HepG2 (cell line): ENCODE measurements at regions not wholly inside any gene's neighbourhood (a gene's known extent, or its start where the extent isn't known, plus 50 kb on each side); places are given as distances from the start of the nearest gene placed in this dataset.

Source experiments
- FOXK2 ChIP-seq: fragments of 450-650 bp; IDR thresholded peaks from 2 replicates; pipeline ENCODE4 v1.6.1; 2016
- JUND ChIP-seq: sonication (generic); formaldehyde crosslinking; IDR thresholded peaks from 2 replicates; pipeline ENCODE4 v1.8.0; 2022; ENCODE audit warnings: mild to moderate bottlenecking, missing genetic modification reagents
- MXI1 ChIP-seq: IDR thresholded peaks from 3 replicates; pipeline ENCODE4 v1.6.1; 2012; ENCODE audit warnings: low read depth, low read length, inconsistent platforms, borderline replicate concordance
- ZNF124 ChIP-seq: sonication (generic); formaldehyde crosslinking; IDR thresholded peaks from 2 replicates; pipeline ENCODE4 v1.4.0; 2020; ENCODE audit warnings: missing genetic modification reagents
- ZNF558 ChIP-seq: sonication (generic); formaldehyde crosslinking; IDR thresholded peaks from 2 replicates; pipeline ENCODE4 v1.9.0; 2022; ENCODE audit warnings: mild to moderate bottlenecking, missing genetic modification reagents, borderline replicate concordance
- TF ChIP-seq, protein P1 (sequence below): sonication (generic); formaldehyde crosslinking; IDR thresholded peaks from 2 replicates; pipeline ENCODE4 v1.9.0; 2021; ENCODE audit warnings: missing genetic modification reagents, borderline replicate concordance
- TF ChIP-seq, protein P2 (sequence below): sonication (generic); formaldehyde crosslinking; IDR thresholded peaks from 2 replicates; pipeline ENCODE4 v1.4.0; 2020; ENCODE audit warnings: missing genetic modification reagents

DNA sequence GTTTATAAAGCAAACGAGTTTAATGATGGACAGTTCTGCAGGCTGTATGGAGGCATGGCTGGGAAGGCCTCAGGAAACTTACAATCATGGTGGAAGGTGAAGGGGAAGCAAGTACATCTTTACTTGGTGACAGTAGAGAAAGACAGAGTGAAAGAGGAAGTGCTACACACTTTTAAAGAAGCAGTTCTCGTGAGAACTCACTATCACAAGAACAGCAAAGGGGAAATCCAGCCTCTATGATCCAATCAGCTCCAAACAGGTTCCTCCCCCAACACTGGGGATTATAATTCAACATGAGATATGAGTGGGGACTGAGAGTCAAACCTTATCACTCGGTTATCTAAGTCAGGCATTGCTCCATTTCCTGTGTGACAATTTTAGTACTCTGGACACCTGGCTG, 189.9 kb upstream of the CNTN1 start:
- TF ChIP-seq MXI1 (no peak), ZNF124 (no peak), ZNF558 (CRISPR knock-in tag) (no peak), JUND (CRISPR knock-in tag) (no peak), FOXK2 (no peak)
- TF ChIP-seq, protein P1, sequence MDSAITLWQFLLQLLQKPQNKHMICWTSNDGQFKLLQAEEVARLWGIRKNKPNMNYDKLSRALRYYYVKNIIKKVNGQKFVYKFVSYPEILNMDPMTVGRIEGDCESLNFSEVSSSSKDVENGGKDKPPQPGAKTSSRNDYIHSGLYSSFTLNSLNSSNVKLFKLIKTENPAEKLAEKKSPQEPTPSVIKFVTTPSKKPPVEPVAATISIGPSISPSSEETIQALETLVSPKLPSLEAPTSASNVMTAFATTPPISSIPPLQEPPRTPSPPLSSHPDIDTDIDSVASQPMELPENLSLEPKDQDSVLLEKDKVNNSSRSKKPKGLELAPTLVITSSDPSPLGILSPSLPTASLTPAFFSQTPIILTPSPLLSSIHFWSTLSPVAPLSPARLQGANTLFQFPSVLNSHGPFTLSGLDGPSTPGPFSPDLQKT (CRISPR knock-in tag): no peak
- TF ChIP-seq, protein P2, sequence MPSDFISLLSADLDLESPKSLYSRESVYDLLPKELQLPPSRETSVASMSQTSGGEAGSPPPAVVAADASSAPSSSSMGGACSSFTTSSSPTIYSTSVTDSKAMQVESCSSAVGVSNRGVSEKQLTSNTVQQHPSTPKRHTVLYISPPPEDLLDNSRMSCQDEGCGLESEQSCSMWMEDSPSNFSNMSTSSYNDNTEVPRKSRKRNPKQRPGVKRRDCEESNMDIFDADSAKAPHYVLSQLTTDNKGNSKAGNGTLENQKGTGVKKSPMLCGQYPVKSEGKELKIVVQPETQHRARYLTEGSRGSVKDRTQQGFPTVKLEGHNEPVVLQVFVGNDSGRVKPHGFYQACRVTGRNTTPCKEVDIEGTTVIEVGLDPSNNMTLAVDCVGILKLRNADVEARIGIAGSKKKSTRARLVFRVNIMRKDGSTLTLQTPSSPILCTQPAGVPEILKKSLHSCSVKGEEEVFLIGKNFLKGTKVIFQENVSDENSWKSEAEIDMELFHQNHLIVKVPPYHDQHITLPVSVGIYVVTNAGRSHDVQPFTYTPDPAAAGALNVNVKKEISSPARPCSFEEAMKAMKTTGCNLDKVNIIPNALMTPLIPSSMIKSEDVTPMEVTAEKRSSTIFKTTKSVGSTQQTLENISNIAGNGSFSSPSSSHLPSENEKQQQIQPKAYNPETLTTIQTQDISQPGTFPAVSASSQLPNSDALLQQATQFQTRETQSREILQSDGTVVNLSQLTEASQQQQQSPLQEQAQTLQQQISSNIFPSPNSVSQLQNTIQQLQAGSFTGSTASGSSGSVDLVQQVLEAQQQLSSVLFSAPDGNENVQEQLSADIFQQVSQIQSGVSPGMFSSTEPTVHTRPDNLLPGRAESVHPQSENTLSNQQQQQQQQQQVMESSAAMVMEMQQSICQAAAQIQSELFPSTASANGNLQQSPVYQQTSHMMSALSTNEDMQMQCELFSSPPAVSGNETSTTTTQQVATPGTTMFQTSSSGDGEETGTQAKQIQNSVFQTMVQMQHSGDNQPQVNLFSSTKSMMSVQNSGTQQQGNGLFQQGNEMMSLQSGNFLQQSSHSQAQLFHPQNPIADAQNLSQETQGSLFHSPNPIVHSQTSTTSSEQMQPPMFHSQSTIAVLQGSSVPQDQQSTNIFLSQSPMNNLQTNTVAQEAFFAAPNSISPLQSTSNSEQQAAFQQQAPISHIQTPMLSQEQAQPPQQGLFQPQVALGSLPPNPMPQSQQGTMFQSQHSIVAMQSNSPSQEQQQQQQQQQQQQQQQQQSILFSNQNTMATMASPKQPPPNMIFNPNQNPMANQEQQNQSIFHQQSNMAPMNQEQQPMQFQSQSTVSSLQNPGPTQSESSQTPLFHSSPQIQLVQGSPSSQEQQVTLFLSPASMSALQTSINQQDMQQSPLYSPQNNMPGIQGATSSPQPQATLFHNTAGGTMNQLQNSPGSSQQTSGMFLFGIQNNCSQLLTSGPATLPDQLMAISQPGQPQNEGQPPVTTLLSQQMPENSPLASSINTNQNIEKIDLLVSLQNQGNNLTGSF (CRISPR knock-in tag): no peak
